DND-41 (cell line): ENCODE measurements at regions not wholly inside any gene's neighbourhood (a gene's known extent, or its start where the extent isn't known, plus 50 kb on each side); places are given as distances from the start of the nearest gene placed in this dataset.

Experiments
- ATAC-seq: fragments of 200-7000 bp; cut with Tn5 transposase; 3 replicates; pipeline ENCODE4 v1.9.1; 2021; ENCODE audit warnings: low read depth; ENCODE audit not compliant: insufficient read depth
- DNase-seq: peaks from one replicate; pipeline ENCODE4 v3.0.0-alpha.2; 2020
- H2AFZ ChIP-seq: 2 replicates; pipeline ENCODE4 v1.6.0; 2012; ENCODE audit warnings: low read depth, low read length
- H3K27ac ChIP-seq: 2 replicates; pipeline ENCODE4 v1.5.1; 2012; ENCODE audit warnings: low read length, inconsistent platforms
- H3K27me3 ChIP-seq: fragments of 200-600 bp; sonication (generic); 2 replicates; pipeline ENCODE4 v1.6.0; 2012; ENCODE audit warnings: low read length, mild to moderate bottlenecking, inconsistent platforms; ENCODE audit not compliant: insufficient read depth, poor library complexity
- H3K36me3 ChIP-seq: 2 replicates; pipeline ENCODE4 v1.5.1; 2012; ENCODE audit warnings: low read length, inconsistent platforms; ENCODE audit not compliant: insufficient read depth
- H3K4me1 ChIP-seq: 2 replicates; pipeline ENCODE4 v1.5.1; 2012; ENCODE audit warnings: mild to moderate bottlenecking, low read length; ENCODE audit not compliant: insufficient read depth
- H3K4me2 ChIP-seq: 2 replicates; pipeline ENCODE4 v1.6.0; 2012; ENCODE audit warnings: mild to moderate bottlenecking, moderate library complexity, low read length, inconsistent platforms; ENCODE audit not compliant: insufficient read depth
- H3K4me3 ChIP-seq, 2 experiments: fragments of 200-600 bp in 1 of 2; shearing (Covaris generic) in 1 of 2; 2 replicates each; pipeline ENCODE4 v1.5.1; 2012 to 2016; ENCODE audit warnings: inconsistent platforms in 2 of 2, low read length in 2 of 2, mild to moderate bottlenecking in 2 of 2, low read depth in 1 of 2, moderate library complexity in 1 of 2
- H3K79me2 ChIP-seq: 2 replicates; pipeline ENCODE4 v1.6.0; 2012; ENCODE audit warnings: low read length, inconsistent platforms; ENCODE audit not compliant: insufficient read depth
- H3K9ac ChIP-seq: 2 replicates; pipeline ENCODE4 v1.6.0; 2012; ENCODE audit warnings: low read depth, mild to moderate bottlenecking, inconsistent platforms, low read length, moderate library complexity
- H3K9me3 ChIP-seq: 2 replicates; pipeline ENCODE4 v1.5.1; 2012; ENCODE audit warnings: low read length, moderate library complexity, mild to moderate bottlenecking, inconsistent platforms; ENCODE audit not compliant: insufficient read depth, severe bottlenecking
- H4K20me1 ChIP-seq: 2 replicates; pipeline ENCODE4 v1.6.0; 2012; ENCODE audit warnings: low read length; ENCODE audit not compliant: insufficient read depth
- CTCF ChIP-seq: IDR thresholded peaks from 2 replicates; pipeline ENCODE4 v1.5.1; 2012; ENCODE audit warnings: borderline replicate concordance, low read length, moderate library complexity, mild to moderate bottlenecking; ENCODE audit not compliant: poor library complexity, severe bottlenecking; ENCODE audit errors: extremely low read depth
- EZH2 ChIP-seq: IDR thresholded peaks from 3 replicates; pipeline ENCODE4 v1.6.1; 2012; ENCODE audit warnings: borderline replicate concordance, low read depth, mild to moderate bottlenecking, moderate library complexity, low read length, inconsistent platforms; ENCODE audit not compliant: severe bottlenecking

GRCh38 chr12:127060310-127060847, 1206.6 kb upstream of the TMEM132C start:
- no peaks in the 10 kb centered on the region for H3K4me1 ChIP-seq
- H2AFZ ChIP-seq, result no peak overlapping the region
- peaks cover 2% of the 10 kb centered on the region for H3K27me3 ChIP-seq
- no peaks in the 10 kb centered on the region for H3K36me3 ChIP-seq
- no peak overlapping the region for H3K9ac ChIP-seq
- no peaks in the 10 kb centered on the region for H4K20me1 ChIP-seq
- no peak overlapping the region for H3K4me2 ChIP-seq
- H3K4me3 ChIP-seq, result no peak overlapping the region
- no peak for ATAC-seq
- no peaks in the 10 kb centered on the region for H3K9me3 ChIP-seq
- H3K79me2 ChIP-seq, result no peaks in the 10 kb centered on the region
- TF ChIP-seq CTCF, result no peak
- no peak for TF ChIP-seq EZH2
- no peak overlapping the region for H3K27ac ChIP-seq
- DNase-seq, result no peak

GRCh38 chr12:127060933-127061332, 1206.0 kb upstream of the TMEM132C start:
- no peak overlapping the region for H2AFZ ChIP-seq
- no peaks in the 10 kb centered on the region for H3K4me1 ChIP-seq
- no peak overlapping the region for H3K4me2 ChIP-seq
- DNase-seq (no peak), ATAC-seq (no peak)
- TF ChIP-seq EZH2 (no peak), CTCF (no peak)
- H3K36me3 ChIP-seq, result no peaks in the 10 kb centered on the region
- no peaks in the 10 kb centered on the region for H3K79me2 ChIP-seq
- H4K20me1 ChIP-seq, result no peaks in the 10 kb centered on the region
- no peaks in the 10 kb centered on the region for H3K9me3 ChIP-seq
- peaks cover 2% of the 10 kb centered on the region for H3K27me3 ChIP-seq
- no peak overlapping the region for H3K4me3 ChIP-seq
- H3K27ac ChIP-seq, result no peak overlapping the region
- H3K9ac ChIP-seq, result no peak overlapping the region

- H3K79me2 ChIP-seq, result no peaks in the 10 kb centered on the region
- no peak overlapping the region for H3K9ac ChIP-seq
- H3K4me3 ChIP-seq, result no peak overlapping the region
- H3K36me3 ChIP-seq, result no peaks in the 10 kb centered on the region
- H3K9me3 ChIP-seq, result no peaks in the 10 kb centered on the region
- H3K27ac ChIP-seq, result no peak overlapping the region
- no peaks in the 10 kb centered on the region for H4K20me1 ChIP-seq
- no peak overlapping the region for H3K4me2 ChIP-seq
- DNase-seq, result no peak
- peaks cover 2% of the 10 kb centered on the region for H3K27me3 ChIP-seq
- no peak for TF ChIP-seq CTCF
- no peak for TF ChIP-seq EZH2
- H3K4me1 ChIP-seq, result no peaks in the 10 kb centered on the region
- ATAC-seq, result no peak
- no peak overlapping the region for H2AFZ ChIP-seq
Observed at GRCh38 chr12:127063339-127064072, 1203.5 kb upstream of the TMEM132C start.
